ENCODE measurements at regions not wholly inside any gene's neighbourhood (a gene's known extent, or its start where the extent isn't known, plus 50 kb on each side); places are given as distances from the start of the nearest gene placed in this dataset.

DNA sequence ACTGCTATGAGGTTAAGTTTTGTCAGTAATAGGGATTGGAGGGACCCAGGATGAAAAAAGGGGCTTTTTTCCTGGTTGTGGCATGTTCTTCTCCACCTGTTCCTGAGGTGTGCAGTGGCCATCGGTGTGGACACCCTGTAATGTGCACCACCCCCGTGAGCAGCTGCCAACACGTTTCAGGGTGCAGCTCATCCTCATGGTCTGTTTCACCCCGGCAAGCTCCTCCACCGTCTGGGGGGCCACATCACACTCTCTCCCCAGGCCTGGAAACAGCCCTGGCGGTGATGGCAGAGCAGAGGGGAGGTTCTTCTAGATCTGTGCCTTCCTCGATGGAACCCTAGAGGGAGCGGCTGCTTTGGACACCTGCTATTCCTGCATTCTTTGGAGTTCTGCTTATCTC, 435.4 kb downstream of the MATN1 start:
- Histone ChIP-seq H3K27me3 (ENCODE audit: insufficient read depth, low read depth, severe bottlenecking) (no peaks in the 10 kb centered on the region), H3K36me3 (no peaks in the 10 kb centered on the region), H3K4me3 (ENCODE audit: low read depth, low read length) (no peak overlapping the region), H3K27ac (no peak overlapping the region), H3K9me3 (ENCODE audit: severe bottlenecking) (no peaks in the 10 kb centered on the region)
- TF ChIP-seq, protein P1, sequence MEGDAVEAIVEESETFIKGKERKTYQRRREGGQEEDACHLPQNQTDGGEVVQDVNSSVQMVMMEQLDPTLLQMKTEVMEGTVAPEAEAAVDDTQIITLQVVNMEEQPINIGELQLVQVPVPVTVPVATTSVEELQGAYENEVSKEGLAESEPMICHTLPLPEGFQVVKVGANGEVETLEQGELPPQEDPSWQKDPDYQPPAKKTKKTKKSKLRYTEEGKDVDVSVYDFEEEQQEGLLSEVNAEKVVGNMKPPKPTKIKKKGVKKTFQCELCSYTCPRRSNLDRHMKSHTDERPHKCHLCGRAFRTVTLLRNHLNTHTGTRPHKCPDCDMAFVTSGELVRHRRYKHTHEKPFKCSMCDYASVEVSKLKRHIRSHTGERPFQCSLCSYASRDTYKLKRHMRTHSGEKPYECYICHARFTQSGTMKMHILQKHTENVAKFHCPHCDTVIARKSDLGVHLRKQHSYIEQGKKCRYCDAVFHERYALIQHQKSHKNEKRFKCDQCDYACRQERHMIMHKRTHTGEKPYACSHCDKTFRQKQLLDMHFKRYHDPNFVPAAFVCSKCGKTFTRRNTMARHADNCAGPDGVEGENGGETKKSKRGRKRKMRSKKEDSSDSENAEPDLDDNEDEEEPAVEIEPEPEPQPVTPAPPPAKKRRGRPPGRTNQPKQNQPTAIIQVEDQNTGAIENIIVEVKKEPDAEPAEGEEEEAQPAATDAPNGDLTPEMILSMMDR (IDR thresholded peaks at IDR 0.05; ENCODE audit: low read depth, low read length), result no peak
- DNase-seq, result no peak

GRCh38 chr1:30286988-30287839, 436.2 kb downstream of the MATN1 start:
- Histone ChIP-seq H3K9me3 (ENCODE audit: severe bottlenecking) (no peaks in the 10 kb centered on the region), H3K27me3 (ENCODE audit: insufficient read depth, low read depth, severe bottlenecking) (no peaks in the 10 kb centered on the region), H3K36me3 (no peaks in the 10 kb centered on the region), H3K4me3 (ENCODE audit: low read depth, low read length) (no peak overlapping the region), H3K27ac (no peak overlapping the region)
- TF ChIP-seq, protein P1 (IDR thresholded peaks at IDR 0.05; ENCODE audit: low read depth, low read length), result no peak
- DNase-seq, result no peak

DNA sequence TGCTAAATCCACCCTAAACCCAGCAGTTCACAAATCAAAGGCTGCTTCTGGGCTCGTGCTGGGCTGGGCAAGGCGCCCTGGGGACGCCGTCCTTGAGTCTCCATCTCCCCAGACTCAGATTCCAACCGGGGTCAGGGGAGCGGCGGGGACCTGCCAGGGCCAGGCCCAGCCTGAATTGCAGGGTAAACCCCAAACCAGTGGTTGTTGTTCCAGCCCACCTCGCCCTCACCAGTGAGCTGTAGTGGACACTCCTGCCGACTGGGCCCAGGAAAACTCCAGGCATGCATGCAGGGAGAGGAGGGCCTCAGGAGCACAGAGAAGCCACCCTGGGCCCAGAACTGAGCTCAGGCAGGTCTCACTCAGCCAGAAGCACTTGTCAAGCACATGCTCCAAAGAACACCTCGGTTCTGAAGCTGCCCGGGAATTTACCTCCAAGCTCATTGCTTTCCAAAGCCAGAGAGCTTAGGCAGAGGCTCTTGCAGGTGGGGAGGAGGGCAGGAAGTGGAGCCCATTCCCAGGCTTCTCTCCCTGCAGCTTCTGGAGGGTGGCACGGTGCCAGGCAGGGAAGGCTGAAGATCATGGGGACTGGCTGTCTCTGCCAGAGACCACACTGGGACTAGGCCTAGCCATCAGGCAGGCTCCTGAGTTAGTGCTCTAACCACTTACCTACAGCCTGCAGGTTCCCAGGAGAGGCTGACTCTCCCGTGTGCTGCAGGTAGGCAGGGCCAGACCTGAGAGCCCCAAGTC, 437.0 kb downstream of the MATN1 start:
- TF ChIP-seq, protein P1 (IDR thresholded peaks at IDR 0.05; ENCODE audit: low read depth, low read length), result no peak
- Histone ChIP-seq H3K27ac (no peak overlapping the region), H3K27me3 (ENCODE audit: insufficient read depth, low read depth, severe bottlenecking) (no peaks in the 10 kb centered on the region), H3K9me3 (ENCODE audit: severe bottlenecking) (no peaks in the 10 kb centered on the region), H3K36me3 (no peaks in the 10 kb centered on the region), H3K4me3 (ENCODE audit: low read depth, low read length) (no peak overlapping the region)
- no peak for DNase-seq

DNA sequence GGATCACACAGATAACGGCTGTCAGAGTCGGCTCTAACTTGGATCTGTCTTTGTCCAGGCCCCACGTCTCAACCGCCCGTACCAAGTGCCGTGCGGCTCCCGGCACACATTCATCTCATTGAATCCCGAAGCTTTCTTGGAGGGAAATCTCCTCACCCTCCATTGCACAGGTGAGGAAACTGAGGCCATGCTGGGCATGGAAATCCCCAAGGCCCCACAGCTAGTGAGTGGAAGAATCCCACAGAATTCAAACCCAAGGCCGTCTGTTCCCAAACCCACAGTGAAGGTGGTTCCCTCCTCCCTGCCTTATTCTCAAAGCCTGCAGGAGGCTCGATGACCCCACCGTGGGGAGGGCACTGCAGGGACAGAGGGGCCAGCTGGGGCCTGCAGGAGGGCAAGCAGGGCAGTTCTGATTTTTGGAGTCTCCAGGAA, 437.9 kb downstream of the MATN1 start:
- TF ChIP-seq, protein P1 (IDR thresholded peaks at IDR 0.05; ENCODE audit: low read depth, low read length), result no peak
- DNase-seq, result no peak
- Histone ChIP-seq H3K27me3 (ENCODE audit: insufficient read depth, low read depth, severe bottlenecking) (no peaks in the 10 kb centered on the region), H3K9me3 (ENCODE audit: severe bottlenecking) (no peaks in the 10 kb centered on the region), H3K36me3 (no peaks in the 10 kb centered on the region), H3K27ac (no peak overlapping the region), H3K4me3 (ENCODE audit: low read depth, low read length) (no peak overlapping the region)

DNA sequence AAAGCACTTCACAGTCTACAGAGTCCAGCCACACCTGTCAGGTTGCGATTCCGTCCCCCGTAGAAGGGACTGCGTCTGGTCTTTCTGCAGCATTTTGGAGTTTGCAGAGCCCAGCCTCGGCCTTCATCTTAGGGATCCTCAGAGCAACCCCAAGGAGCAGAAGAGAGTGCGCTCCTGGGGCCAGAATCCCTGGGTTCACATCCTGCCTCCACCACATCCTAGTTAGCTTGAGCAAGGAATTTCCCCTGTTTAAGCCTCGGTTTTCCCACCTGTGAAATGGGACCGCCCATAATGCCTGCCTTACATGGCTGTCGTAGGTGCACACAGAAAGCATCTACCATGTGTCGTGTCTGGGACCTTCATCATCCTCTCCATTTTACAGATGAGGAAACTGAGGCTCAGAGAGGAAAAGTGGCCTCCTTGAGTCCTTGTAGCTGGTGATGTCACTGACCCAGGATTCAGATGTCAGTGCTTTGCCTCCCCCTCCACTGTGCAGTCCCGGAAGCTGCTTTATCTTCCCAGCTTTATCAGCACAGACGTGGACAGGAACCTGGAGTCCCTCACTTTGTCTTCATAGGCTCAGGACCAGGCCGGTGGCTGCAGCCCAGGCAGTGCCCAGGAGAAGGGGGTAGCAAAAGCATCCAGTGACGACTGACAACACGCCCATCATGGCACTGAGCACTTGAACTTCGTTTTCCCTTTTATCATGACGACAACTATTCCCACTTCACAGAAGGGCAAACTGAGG, 438.5 kb downstream of the MATN1 start:
- TF ChIP-seq, protein P1 (IDR thresholded peaks at IDR 0.05; ENCODE audit: low read depth, low read length), result no peak
- no peak overlapping the region for H3K4me3 ChIP-seq (ENCODE audit: low read depth, low read length)
- no peak overlapping the region for H3K27ac ChIP-seq
- no peak for DNase-seq
- no peaks in the 10 kb centered on the region for H3K27me3 ChIP-seq (ENCODE audit: insufficient read depth, low read depth, severe bottlenecking)
- no peaks in the 10 kb centered on the region for H3K9me3 ChIP-seq (ENCODE audit: severe bottlenecking)
- no peaks in the 10 kb centered on the region for H3K36me3 ChIP-seq
